Adrenal gland (tissue), 9 donors: ENCODE measurements at regions not wholly inside any gene's neighbourhood (a gene's known extent, or its start where the extent isn't known, plus 50 kb on each side); places are given as distances from the start of the nearest gene placed in this dataset.

ENCODE experiments used
- DNase-seq, 7 donors: peaks; one replicate each; pipeline ENCODE4 v3.0.0-alpha.2; 2019 to 2020
- H3K27ac ChIP-seq, 5 donors: fragments of 200-600 bp; sonication (generic) in 4 of 5; 1 replicate in 3 of 5; 2 replicates in 2 of 5; pipeline versions ENCODE4 v1.5.1 to v1.8.0; 2016 to 2020; ENCODE audit warnings: mild to moderate bottlenecking in 1 of 5
- H3K27me3 ChIP-seq: fragments of 200-600 bp; 2 replicates; pipeline ENCODE4 v1.8.0; 2021
- H3K36me3 ChIP-seq, 2 donors: fragments of 200-600 bp; replicated peaks in 1 of 2; 1 replicate in 1 of 2; 2 replicates in 1 of 2; pipeline versions ENCODE4 v1.5.1 to v1.8.0; 2018 to 2022
- H3K4me1 ChIP-seq, 2 donors: fragments of 200-600 bp; replicated peaks in 1 of 2; 1 replicate in 1 of 2; 2 replicates in 1 of 2; pipeline versions ENCODE4 v1.5.1 to v1.8.0; 2018 to 2021
- H3K4me3 ChIP-seq, 4 donors: fragments of 200-600 bp; sonication (generic) in 3 of 4; one replicate each; pipeline ENCODE4 v1.5.1; 2016 to 2018
- H3K9me3 ChIP-seq, 3 donors: fragments of 200-600 bp; sonication (generic) in 1 of 3; replicated peaks in 1 of 3; 1 replicate in 2 of 3; 2 replicates in 1 of 3; pipeline versions ENCODE4 v1.5.1 to v1.8.0; 2016 to 2021
- CTCF ChIP-seq, 6 experiments: fragments of 450-650 bp in 4 of 6; fragments of 200-600 bp in 2 of 6; sonication (generic) in 1 of 6; IDR thresholded peaks; 1 replicate in 5 of 6; 2 replicates in 1 of 6; pipeline versions ENCODE4 v1.5.1 to v1.8.0; 2016 to 2021; ENCODE audit warnings: antibody characterized with exemption in 6 of 6, mild to moderate bottlenecking in 2 of 6, moderate library complexity in 1 of 6
- POLR2A ChIP-seq, 2 donors: fragments of 450-650 bp; IDR thresholded peaks; one replicate each; pipeline ENCODE4 v1.6.1; 2017; ENCODE audit warnings: antibody characterized with exemption in 2 of 2, mild to moderate bottlenecking in 2 of 2, moderate library complexity in 1 of 2
- WGBS, 4 donors: extraction: QIAGEN DNeasy Blood & Tissue Kit in 2 of 4; methylation state at CpG; one replicate each; pipeline versions ENCODE4 v1.1.5 to v1.1.7; 2013 to 2017; 5-methylcytosine and 5-hydroxymethylcytosine counted together
- intact Hi-C, 2 donors: fragments of 100-400 bp; cut with DNase I; formaldehyde crosslinking; loops; one replicate each; pipeline versions ENCODE4 v1.14.1 to v1.15.0; 2022 to 2023
- donor health status: healthy with polysubstance abuse.
- donor health status: Bipolar disorder and iron deficiency.
- donor health status: DM: yes; HTN: yes; CAD: no.
- donor health status: DM: no; HTN: no; CAD: no.
- donor health status: DM: no; HTN: no; CAD: no.

- intact Hi-C loops: no loop called here
- TF ChIP-seq POLR2A (IDR thresholded peaks at IDR 0.05) (no peak), CTCF (IDR thresholded peaks at IDR 0.05) (no peak)
- H3K27ac ChIP-seq: no peak overlapping the region
- no peaks in the 10 kb centered on the region for H3K4me1 ChIP-seq
- no peak for DNase-seq
- no peaks in the 10 kb centered on the region for H3K9me3 ChIP-seq
- H3K36me3 ChIP-seq: no peaks in the 10 kb centered on the region
- H3K27me3 ChIP-seq: peaks cover 6% of the 10 kb centered on the region
- 56 to 83% (median 72%) methylated on average over 3 to 4 of the region's 4 CpGs for WGBS, 4 donors
- H3K4me3 ChIP-seq: no peak overlapping the region
Observed at GRCh38 chrX:38878641-38879340, 77.5 kb downstream of the MID1IP1 start.

- no peak for DNase-seq
- Histone ChIP-seq H3K4me3 (no peak overlapping the region), H3K9me3 (no peaks in the 10 kb centered on the region), H3K27ac (no peak overlapping the region), H3K36me3 (no peaks in the 10 kb centered on the region), H3K4me1 (no peaks in the 10 kb centered on the region), H3K27me3 (peaks cover 6% of the 10 kb centered on the region)
- TF ChIP-seq POLR2A (IDR thresholded peaks at IDR 0.05) (no peak), CTCF (IDR thresholded peaks at IDR 0.05) (no peak)
- intact Hi-C loops: no loop called here
- 53 to 74% (median 64%) methylated on average over 4 of the region's 4 CpGs for WGBS, 4 donors
Observed at GRCh38 chrX:38879631-38880220, 78.5 kb downstream of the MID1IP1 start.

- TF ChIP-seq POLR2A (IDR thresholded peaks at IDR 0.05) (no peak), CTCF (IDR thresholded peaks at IDR 0.05) (no peak)
- intact Hi-C loops: no loop called here
- Histone ChIP-seq H3K4me3 (no peak overlapping the region), H3K36me3 (no peaks in the 10 kb centered on the region), H3K4me1 (no peaks in the 10 kb centered on the region), H3K9me3 (no peaks in the 10 kb centered on the region), H3K27ac (no peak overlapping the region), H3K27me3 (peaks cover 6% of the 10 kb centered on the region)
- WGBS, 4 donors: 59 to 74% (median 66%) methylated on average over 3 of the region's 3 CpGs
- DNase-seq: no peak
Observed at GRCh38 chrX:38880296-38880854, 79.1 kb downstream of the MID1IP1 start.

- whole genome bisulfite sequencing, 4 donors: 60 to 92% (median 76%) methylated on average over 2 of the region's 2 CpGs
- no peak for TF ChIP-seq CTCF (IDR thresholded peaks at IDR 0.05)
- TF ChIP-seq POLR2A (IDR thresholded peaks at IDR 0.05): no peak
Observed at GRCh38 chrX:38881066-38881465, 79.8 kb downstream of the MID1IP1 start.

More at GRCh38 chrX:38881066-38881465, 79.8 kb downstream of the MID1IP1 start:
- H3K4me1 ChIP-seq: no peaks in the 10 kb centered on the region
- H3K27ac ChIP-seq: no peak overlapping the region
- no peaks in the 10 kb centered on the region for H3K9me3 ChIP-seq
- no peak overlapping the region for H3K4me3 ChIP-seq
- intact Hi-C loops: no loop called here
- no peaks in the 10 kb centered on the region for H3K36me3 ChIP-seq
- H3K27me3 ChIP-seq: peaks cover 6% of the 10 kb centered on the region
- no peak for DNase-seq
